ENCODE measurements at regions not wholly inside any gene's neighbourhood (a gene's known extent, or its start where the extent isn't known, plus 50 kb on each side); places are given as distances from the start of the nearest gene placed in this dataset.

DNA sequence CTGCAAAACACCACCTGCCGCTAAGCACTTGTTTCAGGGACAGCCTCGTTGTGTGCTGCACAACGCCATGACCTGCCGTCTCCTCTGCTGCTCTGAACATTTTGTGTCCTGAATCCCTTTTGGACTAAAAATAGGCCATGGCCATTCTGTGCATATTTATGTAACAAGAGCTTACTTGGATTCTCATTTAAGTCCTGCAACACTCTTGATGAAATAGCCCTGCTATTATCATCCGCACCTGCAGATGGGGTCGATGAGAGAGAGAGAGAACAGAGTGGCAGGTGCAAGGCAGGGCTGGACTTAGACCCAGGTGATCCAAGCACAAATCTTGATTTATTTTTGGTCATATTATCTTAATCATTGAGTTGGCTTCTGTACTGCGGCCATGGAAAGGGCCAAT is 121.2 kb upstream of the PRKCQ start:
- no peak for TF ChIP-seq SUZ12 (IDR thresholded peaks at IDR 0.05; ENCODE audit: extremely low read depth, insufficient read depth, insufficient read length)
- TF ChIP-seq YY1 (IDR thresholded peaks at IDR 0.05; ENCODE audit: insufficient read depth, insufficient read length), result no peak

Data from NT2/D1 (cell line).